HK-2 (cell line): ENCODE measurements at regions not wholly inside any gene's neighbourhood (a gene's known extent, or its start where the extent isn't known, plus 50 kb on each side); places are given as distances from the start of the nearest gene placed in this dataset.
"Not testable (repeated sequence)": the region's sequence is repeated elsewhere in the genome, so short reads cannot be mapped to it uniquely, and the experiment has no call there.

Experiments used
- DNase-seq: peaks from one replicate; pipeline ENCODE4 v3.0.0-alpha.2; 2018; ENCODE audit not compliant: unreplicated experiment

DNA sequence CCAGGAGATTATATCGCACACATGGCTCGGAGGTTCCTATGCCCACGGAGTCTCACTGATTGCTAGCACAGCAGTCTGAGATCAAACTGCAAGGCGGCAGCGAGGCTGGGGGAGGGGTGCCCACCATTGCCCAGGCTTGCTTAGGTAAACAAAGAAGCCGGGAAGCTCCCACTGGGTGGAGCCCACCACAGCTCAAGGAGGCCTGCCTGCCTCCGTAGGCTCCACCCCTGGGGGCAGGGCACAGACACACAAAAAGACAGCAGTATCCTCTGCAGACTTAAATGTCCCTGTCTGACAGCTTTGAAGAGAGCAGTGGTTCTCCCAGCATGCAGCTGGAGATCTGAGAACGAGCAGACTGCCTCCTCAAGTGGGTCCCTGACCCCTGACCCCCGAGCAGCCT, 112.0 kb upstream of the NDST3 start:
- DNase-seq = not testable (repeated sequence)

- not testable (repeated sequence) for DNase-seq
Measured at GRCh38 chr4:117927823-117928222, 106.5 kb upstream of the NDST3 start.

- no peak for DNase-seq
Measured at GRCh38 chr4:117941611-117942010, 92.7 kb upstream of the NDST3 start.

DNA sequence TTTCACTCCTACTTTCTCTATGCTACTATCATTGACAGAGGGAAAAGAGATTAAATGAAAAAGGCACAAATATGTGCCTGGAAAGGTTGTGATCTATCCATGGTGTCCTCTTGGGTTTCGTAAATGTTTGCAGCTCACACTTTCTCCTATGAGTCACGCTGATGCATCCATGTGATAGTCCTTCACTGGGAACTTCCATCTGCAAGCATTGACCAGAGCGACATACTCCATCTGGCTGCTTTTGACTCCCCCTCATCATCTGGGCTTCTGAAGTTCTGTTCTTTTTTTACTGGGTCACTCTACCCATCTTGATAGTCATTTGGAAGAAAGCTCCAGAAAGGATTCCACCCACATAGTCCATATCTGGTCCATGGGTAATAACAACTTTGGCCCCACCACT, 84.7 kb upstream of the NDST3 start:
- no peak for DNase-seq

GRCh38 chr4:117957571-117957970, 76.7 kb upstream of the NDST3 start:
- no peak for DNase-seq

DNA sequence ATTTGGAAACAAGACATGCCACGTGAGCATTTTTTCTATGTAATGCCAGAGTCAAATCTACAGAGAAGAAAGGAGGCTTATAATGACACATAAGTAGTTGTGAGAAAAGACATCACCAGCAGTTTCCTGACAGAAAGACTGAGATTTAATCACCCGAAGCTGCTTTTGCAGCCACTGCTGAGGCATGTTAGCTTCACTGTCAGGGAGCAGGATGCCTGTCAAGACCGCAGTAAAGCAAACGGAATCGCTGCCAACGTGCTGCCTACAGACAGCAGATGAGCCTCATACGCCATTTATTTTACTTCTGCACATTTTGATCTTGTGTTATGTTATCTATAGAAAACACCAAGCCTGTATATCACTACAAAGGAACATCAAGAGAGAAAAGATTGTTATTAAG, 68.7 kb upstream of the NDST3 start:
- DNase-seq = no peak

DNA sequence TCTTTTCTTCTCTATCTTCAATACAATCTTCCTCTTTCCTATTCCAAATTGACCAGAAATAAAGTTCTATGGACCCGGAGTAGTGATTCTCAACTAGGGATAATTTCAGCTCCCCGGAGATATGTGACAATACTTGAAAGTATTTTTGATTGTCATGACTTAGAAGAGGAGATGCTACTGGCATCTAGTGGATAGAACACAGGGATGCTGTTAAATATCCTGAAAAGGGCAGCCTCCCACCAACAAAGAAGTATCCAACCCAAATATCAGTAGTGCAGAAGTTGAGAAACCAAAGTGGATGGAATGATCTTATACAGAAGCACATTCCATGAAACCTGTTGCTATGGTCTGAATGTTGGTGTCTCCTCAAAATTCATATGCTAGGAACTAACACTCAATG, 65.7 kb upstream of the NDST3 start:
- DNase-seq = no peak

- DNase-seq = no peak
Measured at GRCh38 chr4:117971403-117971802, 62.9 kb upstream of the NDST3 start.

- DNase-seq = peak; percentile 10
Measured at GRCh38 chr4:117983541-117984365, 50.5 kb upstream of the NDST3 start.

GRCh38 chr4:117984366-117984680, 50.0 kb upstream of the NDST3 start:
- DNase-seq = no peak
